GM12878 (cell line): ENCODE measurements at regions not wholly inside any gene's neighbourhood (a gene's known extent, or its start where the extent isn't known, plus 50 kb on each side); places are given as distances from the start of the nearest gene placed in this dataset.

ENCODE experiments used
- ATAC-seq: fragments of 200-7000 bp; cut with Tn5 transposase; 3 replicates; pipeline ENCODE4 v1.9.1; 2020; ENCODE audit warnings: mild to moderate bottlenecking, moderate library complexity
- BruUV-seq: library from RNA; stranded (reverse); fragments of 400-500 nt; replicated peaks from 2 replicates; lab custom pipeline; 2021; lab: Mats Ljungman, UMichigan
- CTCF ChIA-PET: fragments of 300-600 bp; sonication (Branson Sonifier 250); formaldehyde crosslinking; extraction: SDS; loops from one replicate; lab custom pipeline; 2021; ENCODE audit warnings: inconsistent platforms; lab: Yijun Ruan, JAX
- POLR2A ChIA-PET: fragments of 350-600 bp; formaldehyde crosslinking; extraction: SDS; loops from one replicate; lab custom pipeline; 2021; ENCODE audit warnings: inconsistent platforms; lab: Charles Lee
- RAD21 ChIA-PET: fragments of 300-600 bp; sonication (Branson Sonifier 250); formaldehyde crosslinking; loops from one replicate; lab custom pipeline; 2023; ENCODE audit warnings: antibody characterized with exemption; ENCODE audit not compliant: unreplicated experiment; lab: Charles Lee
- SMC1A ChIA-PET: fragments of 300-600 bp; sonication (Branson Sonifier 250); formaldehyde crosslinking; loops from one replicate; lab custom pipeline; 2023; ENCODE audit not compliant: unreplicated experiment, uncharacterized antibody; lab: Charles Lee
- DNase-seq: peaks from one replicate; pipeline ENCODE4 v3.0.0-alpha.2; 2011; ENCODE audit warnings: low read depth, low spot score
- FAIRE-seq: peaks from 3 replicates; lab custom pipeline; 2011; peaks lifted over from hg19 to GRCh38; lab: Jason Lieb, UNC
- H2AFZ ChIP-seq: 2 replicates; pipeline ENCODE4 v1.6.0; 2011; ENCODE audit warnings: low read depth, low read length, control low read depth; ENCODE audit not compliant: control insufficient read depth
- H3K27ac ChIP-seq: 2 replicates; pipeline ENCODE4 v1.5.1; 2011; ENCODE audit warnings: control low read depth; ENCODE audit not compliant: control insufficient read depth, insufficient read depth
- H3K27me3 ChIP-seq, 2 experiments: replicated peaks in 1 of 2; 2 replicates each; pipeline versions ENCODE4 v1.6.0 to v1.6.1; 2011; ENCODE audit warnings: low read length in 1 of 2; ENCODE audit not compliant: control insufficient read depth in 2 of 2, insufficient read depth in 2 of 2
- H3K36me3 ChIP-seq, 2 experiments: 2 replicates each; pipeline ENCODE4 v1.5.1; 2011; ENCODE audit warnings: low read length in 1 of 2; ENCODE audit not compliant: control insufficient read depth in 2 of 2, insufficient read depth in 2 of 2
- H3K4me1 ChIP-seq: 2 replicates; pipeline ENCODE4 v1.6.1; 2011; ENCODE audit warnings: mild to moderate bottlenecking, low read length, moderate library complexity, mixed read lengths; ENCODE audit not compliant: control insufficient read depth, insufficient read depth
- H3K4me2 ChIP-seq: 2 replicates; pipeline ENCODE4 v1.6.0; 2011; ENCODE audit warnings: control low read depth; ENCODE audit not compliant: control insufficient read depth, insufficient read depth
- H3K4me3 ChIP-seq: fragments of 200-600 bp; sonication (generic); 2 replicates; pipeline ENCODE4 v1.5.1; 2016
- H3K79me2 ChIP-seq: 2 replicates; pipeline ENCODE4 v1.6.0; 2011; ENCODE audit warnings: low read length; ENCODE audit not compliant: control insufficient read depth, insufficient read depth
- H3K9ac ChIP-seq: 2 replicates; pipeline ENCODE4 v1.8.0; 2011; ENCODE audit warnings: low read length, control low read depth, mixed read lengths; ENCODE audit not compliant: control insufficient read depth, insufficient read depth
- H3K9me3 ChIP-seq: replicated peaks from 3 replicates; pipeline ENCODE4 v1.5.1; 2011; ENCODE audit warnings: mild to moderate bottlenecking, low read length; ENCODE audit not compliant: control insufficient read depth, insufficient read depth
- H4K20me1 ChIP-seq: 2 replicates; pipeline ENCODE4 v1.6.0; 2011; ENCODE audit not compliant: control insufficient read depth, insufficient read depth
- ATF3 ChIP-seq: IDR thresholded peaks from 2 replicates; pipeline ENCODE4 v1.6.1; 2011; ENCODE audit warnings: low read depth, mild to moderate bottlenecking, low read length, moderate library complexity, borderline replicate concordance; ENCODE audit errors: extremely low read depth
- CTCF ChIP-seq, 3 experiments: IDR thresholded peaks in 2 of 3; conservative IDR thresholded peaks in 1 of 3; 2 replicates each; pipeline ENCODE4 v1.5.1; 2011; ENCODE audit warnings: low read depth in 3 of 3, low read length in 3 of 3, mild to moderate bottlenecking in 3 of 3, control low read depth in 2 of 3, moderate library complexity in 2 of 3, inconsistent platforms in 1 of 3, mixed read lengths in 1 of 3; ENCODE audit not compliant: control insufficient read depth in 2 of 3, insufficient read depth in 1 of 3; ENCODE audit errors: extremely low read depth in 1 of 3
- ETV6 ChIP-seq, 2 experiments: fragments of 450-650 bp in 1 of 2; IDR thresholded peaks in 1 of 2; conservative IDR thresholded peaks in 1 of 2; 2 replicates each; pipeline ENCODE4 v1.6.1; 2014; ENCODE audit warnings: antibody characterized with exemption in 1 of 2, borderline replicate concordance in 1 of 2, low read depth in 1 of 2, mild to moderate bottlenecking in 1 of 2, moderate library complexity in 1 of 2
- HCFC1 ChIP-seq: fragments of 150-350 bp; IDR thresholded peaks from 2 replicates; pipeline ENCODE4 v1.6.1; 2014; ENCODE audit warnings: low read length
- IRF3 ChIP-seq: fragments of 450-650 bp; IDR thresholded peaks from 2 replicates; pipeline ENCODE4 v1.6.1; 2014; ENCODE audit warnings: mild to moderate bottlenecking
- JUNB ChIP-seq: IDR thresholded peaks from 2 replicates; pipeline ENCODE4 v1.6.1; 2016; ENCODE audit warnings: antibody characterized with exemption, mild to moderate bottlenecking
- MLLT1 ChIP-seq: fragments of 450-650 bp; IDR thresholded peaks from 2 replicates; pipeline ENCODE4 v1.6.1; 2016; ENCODE audit warnings: mild to moderate bottlenecking
- PAX8 ChIP-seq: fragments of 450-650 bp; IDR thresholded peaks from 2 replicates; pipeline ENCODE4 v1.6.1; 2017; ENCODE audit warnings: mild to moderate bottlenecking, moderate library complexity
- SP1 ChIP-seq: IDR thresholded peaks from one replicate; pipeline ENCODE4 v1.6.1; 2011; ENCODE audit warnings: low read depth, low read length
- YBX1 ChIP-seq: fragments of 450-650 bp; IDR thresholded peaks from 2 replicates; pipeline ENCODE4 v1.6.1; 2016; ENCODE audit warnings: antibody characterized with exemption
- ZNF217 ChIP-seq: fragments of 450-650 bp; IDR thresholded peaks from 2 replicates; pipeline ENCODE4 v1.6.1; 2017; ENCODE audit warnings: antibody characterized with exemption, mild to moderate bottlenecking
- WGBS: methylation state at CpG from one replicate; pipeline ENCODE4 v1.1.6; 2016; ENCODE audit warnings: low lambda C conversion rate; ENCODE audit not compliant: insufficient replicate concordance, insufficient coverage; ENCODE audit errors: missing lambda C conversion rate; 5-methylcytosine and 5-hydroxymethylcytosine counted together
- in situ Hi-C: fragments of 300-500 bp; cut with MboI; formaldehyde crosslinking; loops from 9 replicates; pipeline ENCODE4 v1.14.3; 2018; ENCODE audit warnings: mixed read lengths
- intact Hi-C: fragments of 100-400 bp; cut with micrococcal nuclease; formaldehyde crosslinking; loops from one replicate; pipeline ENCODE4 v1.14.2; 2022; ENCODE audit not compliant: unreplicated experiment

- FAIRE-seq, result no peak
- BruUV-seq, result no TSS peak
- intact Hi-C loops (no loop called here), in situ Hi-C loops (no loop called here)
- no peaks in the 10 kb centered on the region for H3K36me3 ChIP-seq
- H3K4me1 ChIP-seq, result peaks cover 14% of the 10 kb centered on the region
- no peaks in the 10 kb centered on the region for H3K9me3 ChIP-seq
- ATAC-seq, result no peak
- no peak for TF ChIP-seq JUNB
- TF ChIP-seq ATF3, result no peak
- no peak for TF ChIP-seq ETV6 (conservative IDR thresholded peaks at IDR 0.05 in 1 of 2, IDR thresholded peaks at IDR 0.05 in 1 of 2; ENCODE audit: borderline replicate concordance in 1 of 2, low read depth in 1 of 2)
- TF ChIP-seq MLLT1, result no peak
- no peak for TF ChIP-seq YBX1
- no peak for TF ChIP-seq ZNF217
- no peak for TF ChIP-seq HCFC1
- TF ChIP-seq SP1, result no peak
- no peak for TF ChIP-seq CTCF (IDR thresholded peaks at IDR 0.05 in 2 of 3, conservative IDR thresholded peaks at IDR 0.05 in 1 of 3; ENCODE audit: control insufficient read depth in 2 of 3, extremely low read depth in 1 of 3, insufficient read depth in 1 of 3, low read depth in 3 of 3, low read length in 3 of 3)
- TF ChIP-seq IRF3, result no peak
- TF ChIP-seq PAX8, result no peak
- no peak overlapping the region for H3K27ac ChIP-seq
- H3K4me2 ChIP-seq, result no peak overlapping the region
- RAD21 ChIA-PET, result no interaction called here
- H2AFZ ChIP-seq, result no peak overlapping the region
- no peak for DNase-seq
- SMC1A ChIA-PET, result no interaction called here
- H3K9ac ChIP-seq, result no peak overlapping the region
- no peaks in the 10 kb centered on the region for H3K27me3 ChIP-seq
- no peaks in the 10 kb centered on the region for H3K79me2 ChIP-seq
- no peak overlapping the region for H3K4me3 ChIP-seq
- CTCF ChIA-PET, result no interaction called here
- WGBS, result 60% methylated on average over 7 of the region's 7 CpGs
- POLR2A ChIA-PET, result no interaction called here
- no peaks in the 10 kb centered on the region for H4K20me1 ChIP-seq
Measured at GRCh38 chr20:50439539-50440453, 70.4 kb upstream of the PTPN1 start.
